ENCODE measurements at regions not wholly inside any gene's neighbourhood (a gene's known extent, or its start where the extent isn't known, plus 50 kb on each side); places are given as distances from the start of the nearest gene placed in this dataset.

DNA sequence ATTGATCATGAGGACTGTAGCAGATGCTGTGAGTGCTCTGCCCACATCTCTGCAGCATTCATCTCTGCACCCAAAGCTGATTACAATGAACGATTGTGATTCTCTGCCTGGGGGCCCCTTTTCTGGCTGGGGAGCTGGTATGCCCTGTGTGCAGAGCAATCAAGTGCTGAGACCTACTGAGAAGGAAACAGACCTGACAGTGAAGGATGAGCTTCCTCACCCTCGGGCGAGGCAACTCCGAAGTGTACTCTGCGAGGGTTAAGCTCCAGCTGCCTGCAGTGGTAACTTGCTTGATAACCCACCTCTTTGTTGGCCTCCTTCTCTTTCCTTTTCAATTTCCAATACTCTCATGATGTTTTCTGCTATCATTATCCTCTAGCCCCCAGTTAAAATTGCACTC, 56.0 kb upstream of the ADRA1D start:
- TF ChIP-seq, protein P1, sequence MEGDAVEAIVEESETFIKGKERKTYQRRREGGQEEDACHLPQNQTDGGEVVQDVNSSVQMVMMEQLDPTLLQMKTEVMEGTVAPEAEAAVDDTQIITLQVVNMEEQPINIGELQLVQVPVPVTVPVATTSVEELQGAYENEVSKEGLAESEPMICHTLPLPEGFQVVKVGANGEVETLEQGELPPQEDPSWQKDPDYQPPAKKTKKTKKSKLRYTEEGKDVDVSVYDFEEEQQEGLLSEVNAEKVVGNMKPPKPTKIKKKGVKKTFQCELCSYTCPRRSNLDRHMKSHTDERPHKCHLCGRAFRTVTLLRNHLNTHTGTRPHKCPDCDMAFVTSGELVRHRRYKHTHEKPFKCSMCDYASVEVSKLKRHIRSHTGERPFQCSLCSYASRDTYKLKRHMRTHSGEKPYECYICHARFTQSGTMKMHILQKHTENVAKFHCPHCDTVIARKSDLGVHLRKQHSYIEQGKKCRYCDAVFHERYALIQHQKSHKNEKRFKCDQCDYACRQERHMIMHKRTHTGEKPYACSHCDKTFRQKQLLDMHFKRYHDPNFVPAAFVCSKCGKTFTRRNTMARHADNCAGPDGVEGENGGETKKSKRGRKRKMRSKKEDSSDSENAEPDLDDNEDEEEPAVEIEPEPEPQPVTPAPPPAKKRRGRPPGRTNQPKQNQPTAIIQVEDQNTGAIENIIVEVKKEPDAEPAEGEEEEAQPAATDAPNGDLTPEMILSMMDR (IDR thresholded peaks at IDR 0.05; ENCODE audit: extremely low read depth in 1 of 2, insufficient read depth in 1 of 2, low read depth in 1 of 2, low read length in 2 of 2) = no peak
- TF ChIP-seq POLR2A (IDR thresholded peaks at IDR 0.05; ENCODE audit: low read depth, low read length) (no peak), EZH2 (IDR thresholded peaks at IDR 0.05; ENCODE audit: borderline replicate concordance, low read depth, low read length, severe bottlenecking) (no peak), JUN (IDR thresholded peaks at IDR 0.05; ENCODE audit: borderline replicate concordance, insufficient read depth, insufficient read length, low read depth) (no peak), POLR2AphosphoS5 (IDR thresholded peaks at IDR 0.05; ENCODE audit: insufficient read depth, low read depth, low read length) (no peak), MYC (IDR thresholded peaks at IDR 0.05; ENCODE audit: low read depth, low read length) (no peak)
- TF ChIP-seq, protein P2, sequence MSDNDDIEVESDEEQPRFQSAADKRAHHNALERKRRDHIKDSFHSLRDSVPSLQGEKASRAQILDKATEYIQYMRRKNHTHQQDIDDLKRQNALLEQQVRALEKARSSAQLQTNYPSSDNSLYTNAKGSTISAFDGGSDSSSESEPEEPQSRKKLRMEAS (IDR thresholded peaks at IDR 0.05; ENCODE audit: insufficient read depth, insufficient read length) = no peak
